Karpas-422 (cell line): ENCODE measurements at regions not wholly inside any gene's neighbourhood (a gene's known extent, or its start where the extent isn't known, plus 50 kb on each side); places are given as distances from the start of the nearest gene placed in this dataset.

Experiments used
- DNase-seq: peaks from one replicate; pipeline ENCODE4 v3.0.0-alpha.2; 2015
- H2AFZ ChIP-seq: fragments of 200-600 bp; sonication (generic); 2 replicates; pipeline ENCODE4 v1.6.1; 2014; ENCODE audit warnings: antibody characterized with exemption, low read length, mixed read lengths
- H3K27ac ChIP-seq: fragments of 200-600 bp; sonication (generic); 2 replicates; pipeline ENCODE4 v1.5.1; 2014; ENCODE audit warnings: mild to moderate bottlenecking, low read length, moderate library complexity
- H3K27me3 ChIP-seq: fragments of 200-600 bp; sonication (generic); 2 replicates; pipeline ENCODE4 v1.6.1; 2014; ENCODE audit warnings: low read length, mixed read lengths
- H3K36me3 ChIP-seq: fragments of 200-600 bp; sonication (generic); 2 replicates; pipeline ENCODE4 v1.6.1; 2014; ENCODE audit warnings: low read length, mixed read lengths; ENCODE audit not compliant: insufficient read depth
- H3K4me1 ChIP-seq: fragments of 200-600 bp; sonication (generic); 2 replicates; pipeline ENCODE4 v1.6.1; 2014; ENCODE audit warnings: mild to moderate bottlenecking, low read length, mixed read lengths
- H3K4me2 ChIP-seq: fragments of 200-600 bp; sonication (generic); 2 replicates; pipeline ENCODE4 v1.6.1; 2014; ENCODE audit warnings: low read length, low read depth, mild to moderate bottlenecking; ENCODE audit not compliant: poor library complexity, severe bottlenecking
- H3K4me3 ChIP-seq: fragments of 200-600 bp; sonication (generic); 2 replicates; pipeline ENCODE4 v1.5.1; 2014; ENCODE audit warnings: mild to moderate bottlenecking, antibody characterized with exemption, low read length, mixed read lengths
- H3K79me2 ChIP-seq: fragments of 200-600 bp; sonication (generic); 2 replicates; pipeline ENCODE4 v1.6.1; 2014; ENCODE audit warnings: mild to moderate bottlenecking, low read length, mixed read lengths
- H3K9ac ChIP-seq: fragments of 200-600 bp; sonication (generic); 2 replicates; pipeline ENCODE4 v1.6.0; 2014; ENCODE audit warnings: low read length
- H3K9me2 ChIP-seq: fragments of 200-600 bp; sonication (generic), shearing (Covaris generic); replicated peaks from 2 replicates; pipeline ENCODE4 v1.6.0; 2014; ENCODE audit warnings: mild to moderate bottlenecking, low read length, moderate library complexity; ENCODE audit not compliant: insufficient read depth
- H3K9me3 ChIP-seq: fragments of 300-700, 200-600 bp; sonication (generic); 2 replicates; pipeline ENCODE4 v1.6.1; 2014; ENCODE audit warnings: low read length, mixed read lengths
- H4K20me1 ChIP-seq: fragments of 200-600 bp; sonication (generic); 2 replicates; pipeline ENCODE4 v1.6.1; 2014; ENCODE audit warnings: mild to moderate bottlenecking, antibody characterized with exemption, low read length, low read depth; ENCODE audit not compliant: insufficient read depth

GRCh38 chr14:34027990-34028495 lies 77.2 kb upstream of the EGLN3 start:
- no peaks in the 10 kb centered on the region for H3K79me2 ChIP-seq
- no peaks in the 10 kb centered on the region for H3K9me3 ChIP-seq
- no peak overlapping the region for H3K4me3 ChIP-seq
- no peak overlapping the region for H3K27ac ChIP-seq
- H3K9ac ChIP-seq = no peak overlapping the region
- H3K4me2 ChIP-seq = no peak overlapping the region
- no peaks in the 10 kb centered on the region for H3K36me3 ChIP-seq
- H3K27me3 ChIP-seq = no peaks in the 10 kb centered on the region
- H4K20me1 ChIP-seq = no peaks in the 10 kb centered on the region
- DNase-seq = no peak
- H3K4me1 ChIP-seq = no peaks in the 10 kb centered on the region
- H3K9me2 ChIP-seq = no peaks in the 10 kb centered on the region
- no peak overlapping the region for H2AFZ ChIP-seq

GRCh38 chr14:34027130-34027989 lies 76.5 kb upstream of the EGLN3 start:
- Histone ChIP-seq H3K9me2 (no peaks in the 10 kb centered on the region), H3K4me3 (no peak overlapping the region), H3K36me3 (no peaks in the 10 kb centered on the region), H2AFZ (no peak overlapping the region), H3K4me2 (no peak overlapping the region), H3K79me2 (no peaks in the 10 kb centered on the region), H4K20me1 (no peaks in the 10 kb centered on the region), H3K9ac (no peak overlapping the region), H3K9me3 (no peaks in the 10 kb centered on the region), H3K27ac (no peak overlapping the region), H3K4me1 (no peaks in the 10 kb centered on the region), H3K27me3 (no peaks in the 10 kb centered on the region)
- DNase-seq = no peak

GRCh38 chr14:34025325-34026017 lies 74.6 kb upstream of the EGLN3 start:
- H3K4me1 ChIP-seq = no peaks in the 10 kb centered on the region
- H3K79me2 ChIP-seq = no peaks in the 10 kb centered on the region
- H3K9me3 ChIP-seq = no peaks in the 10 kb centered on the region
- H3K36me3 ChIP-seq = no peaks in the 10 kb centered on the region
- no peaks in the 10 kb centered on the region for H4K20me1 ChIP-seq
- no peak overlapping the region for H3K9ac ChIP-seq
- H3K27me3 ChIP-seq = no peaks in the 10 kb centered on the region
- H3K27ac ChIP-seq = no peak overlapping the region
- H3K4me3 ChIP-seq = no peak overlapping the region
- no peaks in the 10 kb centered on the region for H3K9me2 ChIP-seq
- no peak for DNase-seq
- no peak overlapping the region for H2AFZ ChIP-seq
- H3K4me2 ChIP-seq = no peak overlapping the region

GRCh38 chr14:34024768-34025144 lies 73.9 kb upstream of the EGLN3 start:
- H4K20me1 ChIP-seq = no peaks in the 10 kb centered on the region
- no peak overlapping the region for H3K4me2 ChIP-seq
- H3K36me3 ChIP-seq = no peaks in the 10 kb centered on the region
- no peak overlapping the region for H3K27ac ChIP-seq
- H3K4me1 ChIP-seq = peaks cover 2% of the 10 kb centered on the region
- no peak overlapping the region for H3K4me3 ChIP-seq
- H3K9me2 ChIP-seq = no peaks in the 10 kb centered on the region
- no peak for DNase-seq
- H3K27me3 ChIP-seq = no peaks in the 10 kb centered on the region
- no peaks in the 10 kb centered on the region for H3K9me3 ChIP-seq
- no peak overlapping the region for H2AFZ ChIP-seq
- H3K9ac ChIP-seq = no peak overlapping the region
- H3K79me2 ChIP-seq = no peaks in the 10 kb centered on the region

- Histone ChIP-seq H3K27ac (no peak overlapping the region), H3K9me3 (no peaks in the 10 kb centered on the region), H3K36me3 (no peaks in the 10 kb centered on the region), H3K27me3 (no peaks in the 10 kb centered on the region), H3K4me3 (no peak overlapping the region), H3K9ac (no peak overlapping the region), H3K79me2 (no peaks in the 10 kb centered on the region), H3K9me2 (no peaks in the 10 kb centered on the region), H3K4me1 (peaks cover 8% of the 10 kb centered on the region), H2AFZ (no peak overlapping the region), H3K4me2 (no peak overlapping the region), H4K20me1 (no peaks in the 10 kb centered on the region)
- no peak for DNase-seq
Observed at GRCh38 chr14:34023824-34024767, 73.2 kb upstream of the EGLN3 start.

- Histone ChIP-seq H3K9me3 (no peaks in the 10 kb centered on the region), H3K9me2 (no peaks in the 10 kb centered on the region), H3K4me2 (no peak overlapping the region), H4K20me1 (no peaks in the 10 kb centered on the region), H3K4me3 (no peak overlapping the region), H3K36me3 (no peaks in the 10 kb centered on the region), H3K79me2 (no peaks in the 10 kb centered on the region), H3K27me3 (no peaks in the 10 kb centered on the region), H3K4me1 (peaks cover 21% of the 10 kb centered on the region), H2AFZ (no peak overlapping the region), H3K27ac (no peak overlapping the region), H3K9ac (no peak overlapping the region)
- DNase-seq = no peak
Observed at GRCh38 chr14:34021096-34021495, 70.2 kb upstream of the EGLN3 start.

GRCh38 chr14:34020014-34020413 lies 69.1 kb upstream of the EGLN3 start:
- no peaks in the 10 kb centered on the region for H3K9me3 ChIP-seq
- H3K79me2 ChIP-seq = no peaks in the 10 kb centered on the region
- H3K27ac ChIP-seq = no peak overlapping the region
- H2AFZ ChIP-seq = no peak overlapping the region
- H3K4me3 ChIP-seq = no peak overlapping the region
- peak overlapping the region; percentile 62 for H3K4me2 ChIP-seq
- H3K9ac ChIP-seq = no peak overlapping the region
- H3K36me3 ChIP-seq = no peaks in the 10 kb centered on the region
- no peak for DNase-seq
- no peaks in the 10 kb centered on the region for H3K9me2 ChIP-seq
- H3K27me3 ChIP-seq = no peaks in the 10 kb centered on the region
- H4K20me1 ChIP-seq = no peaks in the 10 kb centered on the region
- H3K4me1 ChIP-seq = peaks cover 21% of the 10 kb centered on the region
